H9 (cell line): ENCODE measurements at regions not wholly inside any gene's neighbourhood (a gene's known extent, or its start where the extent isn't known, plus 50 kb on each side); places are given as distances from the start of the nearest gene placed in this dataset.

Experiments
- DNase-seq: peaks from one replicate; pipeline ENCODE4 v3.0.0-alpha.2; 2017
- H2AFZ ChIP-seq: one replicate; pipeline ENCODE4 v1.6.1; 2013; ENCODE audit warnings: mild to moderate bottlenecking, low read length, control low read depth, moderate library complexity
- H2AK5ac ChIP-seq: 2 replicates; pipeline ENCODE4 v1.6.1; 2013; ENCODE audit warnings: low read length, control low read depth, mixed read lengths; ENCODE audit not compliant: insufficient read length
- H2BK120ac ChIP-seq: one replicate; pipeline ENCODE4 v1.6.1; 2013; ENCODE audit warnings: low read depth, mild to moderate bottlenecking, low read length, control low read depth, inconsistent platforms; ENCODE audit not compliant: poor library complexity, severe bottlenecking
- H2BK12ac ChIP-seq: 2 replicates; pipeline ENCODE4 v1.6.1; 2013; ENCODE audit warnings: low read length, control low read depth, mixed read lengths, low read depth; ENCODE audit not compliant: insufficient read length
- H2BK15ac ChIP-seq: 2 replicates; pipeline ENCODE4 v1.6.1; 2013; ENCODE audit warnings: low read depth, low read length, control low read depth
- H2BK20ac ChIP-seq: one replicate; pipeline ENCODE4 v1.6.1; 2013; ENCODE audit warnings: low read depth, mild to moderate bottlenecking, low read length, control low read depth, inconsistent platforms; ENCODE audit not compliant: poor library complexity, severe bottlenecking
- H2BK5ac ChIP-seq: 2 replicates; pipeline ENCODE4 v1.6.1; 2013; ENCODE audit warnings: low read length, control low read depth, mixed read lengths; ENCODE audit not compliant: insufficient read length
- H3K14ac ChIP-seq: 2 replicates; pipeline ENCODE4 v1.6.1; 2013; ENCODE audit warnings: low read length, control low read depth; ENCODE audit not compliant: insufficient read depth
- H3K18ac ChIP-seq: 2 replicates; pipeline ENCODE4 v1.6.1; 2013; ENCODE audit warnings: low read depth, mild to moderate bottlenecking, mixed read lengths, low read length, control low read depth; ENCODE audit not compliant: insufficient read length
- H3K23ac ChIP-seq: 2 replicates; pipeline ENCODE4 v1.6.1; 2013; ENCODE audit warnings: low read length, control low read depth, mixed read lengths, low read depth; ENCODE audit not compliant: insufficient read length
- H3K23me2 ChIP-seq: 2 replicates; pipeline ENCODE4 v1.6.1; 2013; ENCODE audit warnings: low read depth, mild to moderate bottlenecking, mixed read lengths, low read length, control low read depth; ENCODE audit not compliant: insufficient read length, poor library complexity, severe bottlenecking
- H3K27ac ChIP-seq: 2 replicates; pipeline ENCODE4 v1.5.1; 2013; ENCODE audit warnings: low read length, control low read depth, mixed read lengths, low read depth; ENCODE audit not compliant: insufficient read length
- H3K27me3 ChIP-seq: 2 replicates; pipeline ENCODE4 v1.6.1; 2013; ENCODE audit warnings: low read length, control low read depth, inconsistent platforms; ENCODE audit not compliant: insufficient read depth
- H3K4ac ChIP-seq: 2 replicates; pipeline ENCODE4 v1.6.1; 2013; ENCODE audit warnings: low read depth, mild to moderate bottlenecking, control low read depth, inconsistent platforms, low read length, moderate library complexity
- H3K4me1 ChIP-seq: 2 replicates; pipeline ENCODE4 v1.6.1; 2013; ENCODE audit warnings: low read length, control low read depth, inconsistent platforms; ENCODE audit not compliant: insufficient read depth
- H3K4me2 ChIP-seq: 2 replicates; pipeline ENCODE4 v1.6.1; 2013; ENCODE audit warnings: low read length, control low read depth, mixed read lengths; ENCODE audit not compliant: insufficient read length, insufficient read depth
- H3K56ac ChIP-seq: 2 replicates; pipeline ENCODE4 v1.6.1; 2013; ENCODE audit warnings: low read depth, mild to moderate bottlenecking, mixed read lengths, low read length, control low read depth; ENCODE audit not compliant: insufficient read length
- H3K79me1 ChIP-seq: 2 replicates; pipeline ENCODE4 v1.6.1; 2013; ENCODE audit warnings: low read depth, mild to moderate bottlenecking, moderate library complexity, low read length, control low read depth, inconsistent platforms; ENCODE audit not compliant: insufficient read depth, poor library complexity, severe bottlenecking
- H3K79me2 ChIP-seq: 2 replicates; pipeline ENCODE4 v1.6.1; 2013; ENCODE audit warnings: low read length, control low read depth, inconsistent platforms; ENCODE audit not compliant: insufficient read depth
- H3K9ac ChIP-seq: 2 replicates; pipeline ENCODE4 v1.6.1; 2013; ENCODE audit warnings: low read length, control low read depth, mixed read lengths; ENCODE audit not compliant: insufficient read length; ENCODE audit errors: extremely low read depth
- H3K9me3 ChIP-seq: one replicate; pipeline ENCODE4 v1.6.1; 2013; ENCODE audit warnings: low read depth, low read length, inconsistent platforms; ENCODE audit not compliant: control insufficient read depth
- H3T11ph ChIP-seq: one replicate; pipeline ENCODE4 v1.6.1; 2013; ENCODE audit warnings: mild to moderate bottlenecking, low read length, control low read depth, inconsistent platforms
- H4K20me1 ChIP-seq: one replicate; pipeline ENCODE4 v1.6.1; 2013; ENCODE audit not compliant: control insufficient read depth, insufficient read length, insufficient read depth
- H4K5ac ChIP-seq: 2 replicates; pipeline ENCODE4 v1.6.1; 2013; ENCODE audit warnings: low read depth, mild to moderate bottlenecking, mixed read lengths, low read length, control low read depth; ENCODE audit not compliant: insufficient read length
- H4K8ac ChIP-seq: replicated peaks from 2 replicates; pipeline ENCODE4 v1.6.1; 2013; ENCODE audit warnings: low read length, control low read depth, mixed read lengths, low read depth; ENCODE audit not compliant: insufficient read length
- H4K91ac ChIP-seq: 2 replicates; pipeline ENCODE4 v1.6.1; 2013; ENCODE audit warnings: low read depth, mild to moderate bottlenecking, moderate library complexity, mixed read lengths, low read length, control low read depth; ENCODE audit not compliant: insufficient read length
- H3K27ac Mint-ChIP-seq, 3 experiments: 2 replicates in 2 of 3; 3 replicates in 1 of 3; pipeline ENCODE4 v1.8.0; 2020 to 2021; ENCODE audit warnings: mixed read lengths in 3 of 3, mild to moderate bottlenecking in 1 of 3, moderate library complexity in 1 of 3
- H3K27me3 Mint-ChIP-seq: 2 replicates; pipeline ENCODE4 v1.8.0; 2021; ENCODE audit warnings: low read depth, mild to moderate bottlenecking, moderate library complexity, mixed read lengths
- H3K36me3 Mint-ChIP-seq, 3 experiments: 2 replicates in 2 of 3; 3 replicates in 1 of 3; pipeline ENCODE4 v1.8.0; 2020 to 2021; ENCODE audit warnings: low read depth in 3 of 3, mixed read lengths in 3 of 3; ENCODE audit not compliant: insufficient read depth in 1 of 3
- H3K4me1 Mint-ChIP-seq, 2 experiments: 2 replicates each; pipeline ENCODE4 v1.8.0; 2020; ENCODE audit warnings: mixed read lengths in 2 of 2
- H3K4me3 Mint-ChIP-seq, 2 experiments: 2 replicates in 1 of 2; 3 replicates in 1 of 2; pipeline ENCODE4 v1.8.0; 2020 to 2021; ENCODE audit warnings: mild to moderate bottlenecking in 2 of 2, mixed read lengths in 2 of 2, moderate library complexity in 1 of 2
- H3K9me3 Mint-ChIP-seq, 2 experiments: 2 replicates in 1 of 2; 3 replicates in 1 of 2; pipeline ENCODE4 v1.8.0; 2020; ENCODE audit warnings: mild to moderate bottlenecking in 2 of 2, mixed read lengths in 2 of 2, moderate library complexity in 1 of 2
- WGBS: extraction: QIAGEN DNeasy Blood & Tissue Kit; methylation state at CpG from one replicate; pipeline ENCODE4 v1.1.7; 2013; ENCODE audit warnings: missing lambda C conversion rate, low lambda C conversion rate, mixed read lengths; ENCODE audit not compliant: insufficient read length; ENCODE audit errors: extremely low coverage; 5-methylcytosine and 5-hydroxymethylcytosine counted together
- TF ChIP-seq, protein P1 (sequence below): fragments of 200-600 bp; sonication (generic); conservative IDR thresholded peaks from 3 replicates; pipeline ENCODE4 v1.8.0; 2021; ENCODE audit warnings: antibody characterized with exemption, mild to moderate bottlenecking

DNA sequence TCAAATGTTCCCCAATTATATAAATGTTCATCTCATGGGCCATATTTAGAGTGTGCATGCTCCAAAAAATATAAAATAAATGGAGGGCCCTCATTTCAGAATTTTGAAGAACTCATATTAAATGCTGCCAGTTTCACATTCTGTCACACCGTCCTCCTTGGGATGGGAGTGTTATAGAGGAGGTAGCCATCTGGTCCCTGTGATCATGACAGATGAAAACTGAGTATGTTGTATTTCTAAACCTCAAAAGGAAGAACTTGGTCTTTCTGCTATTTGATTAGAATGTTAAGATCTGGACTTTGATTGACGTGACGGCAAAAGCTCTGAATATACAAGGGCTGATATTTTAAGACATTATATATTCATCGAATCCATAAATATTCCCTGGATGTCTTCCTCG, 308.0 kb downstream of the RAPGEF2 start:
- Histone ChIP-seq H3K27me3 (no peaks in the 10 kb centered on the region), H3T11ph (no peak overlapping the region), H3K79me2 (no peaks in the 10 kb centered on the region), H4K20me1 (no peaks in the 10 kb centered on the region), H3K23me2 (no peaks in the 10 kb centered on the region), H3K9ac (no peak overlapping the region), H3K23ac (no peak overlapping the region), H3K9me3 (no peaks in the 10 kb centered on the region), H3K4ac (no peak overlapping the region), H2BK15ac (no peak overlapping the region), H2BK20ac (no peak overlapping the region), H3K4me2 (no peak overlapping the region), H4K91ac (no peak overlapping the region), H2BK12ac (no peak overlapping the region), H3K4me1 (no peaks in the 10 kb centered on the region; the same call in 1 of the 2 replicates), H2AFZ (no peak overlapping the region), H4K8ac (no peak overlapping the region), H3K79me1 (no peaks in the 10 kb centered on the region), H4K5ac (no peak overlapping the region), H3K27ac (no peak overlapping the region), H2BK120ac (no peak overlapping the region), H3K14ac (no peak overlapping the region), H2BK5ac (no peak overlapping the region), H2AK5ac (no peak overlapping the region), H3K18ac (no peak overlapping the region), H3K56ac (no peak overlapping the region)
- H3K4me1 Mint-ChIP-seq = peaks cover 4 to 5% of the 10 kb centered on the region in 2 experiments; a peak in 3 of 4 replicates
- no peak for DNase-seq
- no peak overlapping the region for H3K4me3 Mint-ChIP-seq
- no CpG with 5 or more reads among the region's 5 CpGs for WGBS
- H3K9me3 Mint-ChIP-seq = peaks cover 0 to 4% of the 10 kb centered on the region in 2 experiments; a peak in 1 of 5 replicates
- TF ChIP-seq, protein P1, sequence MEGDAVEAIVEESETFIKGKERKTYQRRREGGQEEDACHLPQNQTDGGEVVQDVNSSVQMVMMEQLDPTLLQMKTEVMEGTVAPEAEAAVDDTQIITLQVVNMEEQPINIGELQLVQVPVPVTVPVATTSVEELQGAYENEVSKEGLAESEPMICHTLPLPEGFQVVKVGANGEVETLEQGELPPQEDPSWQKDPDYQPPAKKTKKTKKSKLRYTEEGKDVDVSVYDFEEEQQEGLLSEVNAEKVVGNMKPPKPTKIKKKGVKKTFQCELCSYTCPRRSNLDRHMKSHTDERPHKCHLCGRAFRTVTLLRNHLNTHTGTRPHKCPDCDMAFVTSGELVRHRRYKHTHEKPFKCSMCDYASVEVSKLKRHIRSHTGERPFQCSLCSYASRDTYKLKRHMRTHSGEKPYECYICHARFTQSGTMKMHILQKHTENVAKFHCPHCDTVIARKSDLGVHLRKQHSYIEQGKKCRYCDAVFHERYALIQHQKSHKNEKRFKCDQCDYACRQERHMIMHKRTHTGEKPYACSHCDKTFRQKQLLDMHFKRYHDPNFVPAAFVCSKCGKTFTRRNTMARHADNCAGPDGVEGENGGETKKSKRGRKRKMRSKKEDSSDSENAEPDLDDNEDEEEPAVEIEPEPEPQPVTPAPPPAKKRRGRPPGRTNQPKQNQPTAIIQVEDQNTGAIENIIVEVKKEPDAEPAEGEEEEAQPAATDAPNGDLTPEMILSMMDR = no peak
- H3K27ac Mint-ChIP-seq = no peak overlapping the region
- no peaks in the 10 kb centered on the region for H3K27me3 Mint-ChIP-seq
- H3K36me3 Mint-ChIP-seq = no peaks in the 10 kb centered on the region; a peak in 1 of 7 replicates
